A172 (cell line): ENCODE measurements at regions not wholly inside any gene's neighbourhood (a gene's known extent, or its start where the extent isn't known, plus 50 kb on each side); places are given as distances from the start of the nearest gene placed in this dataset.
"Not testable (repeated sequence)": the region's sequence is repeated elsewhere in the genome, so short reads cannot be mapped to it uniquely, and the experiment has no call there.

ENCODE experiments used
- DNase-seq: peaks from one replicate; pipeline ENCODE4 v3.0.0-alpha.2; 2015; ENCODE audit warnings: low spot score

DNA sequence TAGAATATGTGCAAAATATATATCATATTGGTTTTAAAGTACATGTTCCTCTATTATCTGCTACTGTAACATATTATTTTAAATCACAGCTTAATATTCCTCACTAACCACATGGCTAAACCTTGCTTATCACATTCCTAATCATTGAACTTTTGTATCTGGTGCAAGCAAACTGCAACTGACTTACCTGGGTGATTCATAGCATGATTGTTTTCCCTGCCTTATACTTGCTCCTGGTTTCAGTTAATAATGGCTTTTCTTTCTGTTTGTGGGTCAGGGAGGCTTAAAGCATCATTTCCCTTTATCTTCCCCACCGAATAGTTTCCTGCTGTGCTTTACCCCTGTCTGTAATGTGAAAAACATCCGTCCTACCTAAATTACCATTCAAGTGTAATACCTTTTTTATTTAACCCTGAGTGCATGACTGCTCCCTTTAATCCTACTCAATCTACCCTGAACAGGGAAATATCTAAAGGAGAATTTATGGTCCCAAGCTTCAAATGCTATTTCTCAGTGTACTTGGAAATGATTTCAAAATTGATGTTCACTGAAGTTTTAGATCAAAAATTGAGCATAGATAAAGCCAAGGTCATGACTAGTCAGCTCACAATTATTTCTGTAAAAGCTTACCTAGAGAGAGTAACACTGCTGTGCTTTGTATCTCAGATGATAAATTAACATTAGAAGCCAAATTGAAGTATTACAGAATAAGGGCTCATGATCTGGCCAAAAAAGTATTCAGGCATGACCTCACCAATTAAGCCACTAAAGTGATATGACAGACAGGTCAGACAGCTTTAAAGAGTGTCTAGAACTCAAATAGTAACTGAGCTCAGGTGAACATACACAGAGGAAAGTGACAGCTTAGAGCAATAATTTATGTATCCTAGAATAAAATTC lies 507.1 kb downstream of the BRINP3 start:
- no peak for DNase-seq

DNA sequence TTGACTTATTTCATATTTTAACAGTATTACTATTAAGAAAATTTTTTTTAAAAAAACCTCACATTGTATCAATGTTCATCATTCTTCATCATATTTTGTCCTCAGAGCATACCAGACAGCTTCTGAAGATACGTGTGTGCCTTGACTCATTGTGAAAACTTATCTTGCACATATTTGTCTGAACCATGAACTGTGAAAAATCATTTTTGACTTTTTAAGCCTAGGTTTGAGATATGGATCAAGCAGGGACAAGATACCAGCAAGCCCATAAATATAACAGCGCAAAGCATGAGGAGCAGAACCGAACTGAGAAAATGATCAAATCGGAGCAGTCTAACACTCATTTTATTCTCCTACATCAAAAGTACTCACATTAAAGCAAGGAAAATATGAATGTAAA lies 506.0 kb downstream of the BRINP3 start:
- DNase-seq = no peak

DNA sequence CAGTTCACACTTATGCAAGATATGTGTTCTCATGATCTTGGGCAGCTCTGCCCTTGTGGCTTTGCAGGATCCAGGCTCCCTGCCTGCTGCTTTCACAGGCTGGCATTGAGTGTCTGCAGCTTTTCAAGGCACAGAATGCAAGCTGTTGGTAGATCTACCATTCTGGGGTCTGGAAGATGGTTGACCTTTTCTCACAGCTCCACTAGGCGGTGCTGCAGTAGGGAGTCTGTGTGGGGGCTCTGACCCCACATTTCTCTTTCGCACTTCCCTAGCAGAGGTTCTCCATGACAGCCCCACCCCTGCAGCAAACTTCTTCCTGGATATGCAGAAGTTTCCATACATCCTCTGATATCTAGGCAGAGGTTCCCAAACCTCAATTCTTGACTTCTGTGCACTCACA lies 500.5 kb downstream of the BRINP3 start:
- no peak for DNase-seq

DNA sequence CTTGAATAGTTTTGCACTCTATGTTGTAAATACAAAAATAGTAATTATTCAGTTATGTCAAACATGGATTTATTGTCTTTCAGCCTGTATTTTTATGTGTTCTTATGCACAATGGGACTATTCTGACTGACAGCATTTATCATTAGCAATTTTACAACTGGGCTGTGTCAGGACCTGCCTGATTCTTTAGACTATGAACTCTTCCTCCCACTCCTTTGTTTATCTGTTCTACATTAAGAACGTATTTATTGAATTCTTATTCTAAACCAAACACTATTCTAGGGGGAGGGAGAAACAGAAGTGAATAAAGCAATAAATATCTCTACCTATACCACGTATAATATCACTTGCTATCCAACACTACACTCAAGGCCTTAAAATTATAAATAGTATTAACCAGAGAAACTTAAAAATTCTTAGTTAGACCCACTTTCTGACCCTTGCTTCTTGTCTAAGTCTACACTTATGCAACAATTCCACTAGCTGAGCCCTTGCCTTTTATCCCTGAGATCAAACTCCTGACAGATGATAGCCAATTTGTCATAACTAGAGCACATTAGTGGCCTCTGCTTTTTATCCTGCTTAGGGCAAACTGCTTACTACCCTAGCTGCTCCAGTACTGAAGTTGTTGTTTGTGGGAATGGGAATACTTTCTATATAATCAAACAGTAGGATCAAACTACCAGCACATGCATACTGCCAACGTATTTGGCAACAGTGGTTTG lies 494.3 kb downstream of the BRINP3 start:
- no peak for DNase-seq

DNA sequence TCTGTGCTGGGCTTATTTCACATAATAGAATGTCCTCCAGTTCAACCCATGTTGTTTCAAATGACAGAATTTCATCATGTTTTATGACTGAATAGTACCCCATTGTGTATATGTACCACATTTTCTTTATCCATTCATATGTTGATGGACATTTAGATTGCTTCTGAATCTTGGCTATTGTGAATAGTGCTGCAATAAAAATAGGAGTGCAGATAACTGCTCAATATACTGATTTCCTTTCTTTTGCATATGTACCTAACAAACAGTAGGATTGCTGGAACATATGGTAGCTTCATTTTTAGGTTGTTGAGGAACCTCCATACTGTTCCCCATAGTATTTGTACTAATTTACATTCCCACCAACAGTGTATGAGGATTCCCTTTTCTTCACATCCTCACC lies 491.1 kb downstream of the BRINP3 start:
- no peak for DNase-seq

DNA sequence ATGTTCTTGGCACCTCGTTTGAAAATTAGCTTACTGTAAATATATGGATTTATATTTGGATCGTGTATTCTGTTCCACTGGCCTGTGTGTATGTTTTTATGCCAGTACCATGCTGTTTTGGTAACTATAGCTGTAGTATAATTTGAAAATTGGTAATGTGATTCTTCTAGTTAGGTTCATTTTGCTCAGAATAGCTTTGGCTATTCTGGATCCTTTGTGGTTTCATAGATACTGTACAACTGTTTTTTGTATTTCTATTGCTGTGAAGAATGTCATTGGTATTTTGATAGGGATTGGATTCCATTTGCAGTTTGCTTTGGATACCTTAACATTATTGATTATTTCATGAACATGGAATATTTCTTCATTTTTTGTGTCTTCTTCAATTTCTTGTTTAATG lies 490.2 kb downstream of the BRINP3 start:
- no peak for DNase-seq

DNA sequence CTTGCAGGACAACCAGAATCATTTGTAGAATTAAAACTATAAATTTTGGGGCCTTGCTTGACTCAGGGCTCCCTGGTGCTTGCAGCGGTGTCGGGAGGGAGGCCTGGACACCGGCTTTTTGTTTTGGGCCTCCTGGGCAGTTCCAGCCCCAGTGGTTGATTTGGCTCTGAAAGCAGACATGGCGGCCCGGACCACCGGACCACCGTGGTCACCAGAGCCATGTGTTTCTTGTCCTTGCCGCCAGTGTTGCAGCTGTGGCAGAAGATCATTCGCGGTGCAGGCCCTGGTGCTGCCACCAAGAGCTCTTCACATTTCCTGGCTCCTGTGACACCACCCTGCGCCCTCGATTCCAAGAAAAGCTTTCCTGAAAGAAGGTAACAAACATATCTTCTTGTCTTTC lies 484.8 kb downstream of the BRINP3 start:
- DNase-seq = no peak

DNA sequence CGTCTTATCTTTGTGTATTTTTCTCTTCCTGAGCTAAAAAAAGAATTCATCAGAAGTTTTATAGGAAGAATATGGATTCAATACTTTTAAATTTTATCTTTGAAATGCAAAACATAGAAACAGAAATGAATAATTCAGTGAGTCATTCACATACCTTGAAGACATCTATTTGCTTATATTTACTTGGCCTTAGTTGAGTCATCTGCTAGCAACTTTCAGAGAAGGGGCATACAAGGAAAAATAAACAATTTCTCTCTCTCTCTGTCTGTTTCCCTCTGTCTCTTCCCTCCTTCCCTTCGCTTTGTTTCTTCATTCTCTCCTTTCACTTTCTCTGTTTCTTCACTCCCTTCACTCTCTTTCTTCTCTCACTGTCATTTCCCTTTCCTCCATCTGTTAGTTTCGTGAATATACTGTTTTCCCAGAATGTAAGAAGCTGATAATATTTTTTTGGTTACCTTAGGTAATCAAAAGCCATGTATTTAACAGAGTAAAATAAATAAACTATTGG lies 477.2 kb downstream of the BRINP3 start:
- peak; percentile 58 for DNase-seq

DNA sequence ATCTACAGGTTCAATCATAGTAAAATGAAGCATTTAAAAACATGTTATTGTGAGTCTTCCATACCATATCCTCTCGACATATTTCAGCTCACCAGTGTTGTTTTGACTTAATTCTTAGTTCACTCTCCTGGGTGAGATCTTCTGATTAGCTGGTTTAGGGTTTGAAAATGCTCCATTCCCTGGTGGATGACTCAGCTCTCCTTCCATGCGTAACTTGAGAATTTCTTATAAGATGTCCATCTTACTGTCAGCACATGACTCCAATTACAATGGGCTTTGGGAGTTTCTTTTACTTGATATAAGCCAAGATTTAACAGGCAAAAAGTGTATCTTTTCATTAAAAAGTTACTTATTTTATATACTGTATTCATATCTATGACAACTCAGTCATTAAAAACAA lies 476.5 kb downstream of the BRINP3 start:
- DNase-seq = peak; percentile 58

DNA sequence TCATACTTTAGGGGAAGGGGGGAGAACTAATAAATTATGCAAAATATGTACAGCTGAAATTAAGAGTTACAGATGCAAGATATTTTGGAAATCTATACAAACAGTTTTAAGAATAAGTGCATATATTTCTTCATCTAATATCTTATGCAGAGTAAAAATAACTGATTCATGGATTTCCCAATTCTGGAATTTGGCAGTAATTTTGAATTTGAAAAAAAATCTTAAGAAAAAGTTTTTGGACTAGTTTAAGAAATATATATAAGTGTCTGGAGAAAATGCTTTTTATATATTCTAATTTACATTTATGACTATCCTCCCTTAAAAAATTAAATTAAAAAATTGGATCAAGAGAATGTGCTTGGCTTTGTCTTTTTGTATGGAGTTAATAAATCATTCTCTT lies 474.3 kb downstream of the BRINP3 start:
- no peak for DNase-seq

DNA sequence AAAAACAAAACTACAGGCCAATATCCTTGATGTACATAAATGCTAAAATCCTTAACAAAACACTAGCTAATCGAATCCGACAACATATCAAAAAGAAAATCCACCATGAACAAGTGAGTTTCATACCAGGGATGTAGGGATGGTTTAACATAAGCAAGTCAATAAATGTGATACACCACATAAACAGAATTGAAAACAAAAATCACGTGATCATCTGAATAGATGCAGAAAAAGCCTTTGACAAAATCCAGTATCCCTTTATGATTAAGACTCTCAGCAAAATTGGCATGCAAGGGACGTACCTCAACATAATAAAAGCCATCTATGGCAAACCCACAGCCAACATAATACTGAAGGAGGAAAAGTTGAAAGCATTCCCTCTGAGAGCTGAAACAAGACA lies 466.1 kb downstream of the BRINP3 start:
- DNase-seq = no peak

DNA sequence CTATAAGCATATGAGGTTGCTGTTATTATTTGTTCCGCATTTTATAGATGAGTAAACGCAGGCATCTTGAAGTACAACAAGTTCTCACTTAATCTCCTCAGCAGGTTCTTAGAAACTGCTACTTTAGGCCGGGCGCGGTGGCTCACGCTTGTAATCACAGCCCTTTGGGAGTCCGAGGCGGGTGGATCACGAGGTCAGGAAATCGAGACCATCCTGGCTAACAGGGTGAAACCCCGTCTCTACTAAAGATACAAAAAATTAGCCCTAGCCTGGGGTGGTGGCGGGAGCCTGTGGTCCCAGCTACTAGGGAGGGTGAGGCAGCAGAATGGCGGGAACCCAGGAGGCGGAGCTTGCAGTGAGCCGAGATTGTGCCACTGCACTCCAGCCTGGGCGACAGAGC lies 458.5 kb downstream of the BRINP3 start:
- DNase-seq = not testable (repeated sequence)

DNA sequence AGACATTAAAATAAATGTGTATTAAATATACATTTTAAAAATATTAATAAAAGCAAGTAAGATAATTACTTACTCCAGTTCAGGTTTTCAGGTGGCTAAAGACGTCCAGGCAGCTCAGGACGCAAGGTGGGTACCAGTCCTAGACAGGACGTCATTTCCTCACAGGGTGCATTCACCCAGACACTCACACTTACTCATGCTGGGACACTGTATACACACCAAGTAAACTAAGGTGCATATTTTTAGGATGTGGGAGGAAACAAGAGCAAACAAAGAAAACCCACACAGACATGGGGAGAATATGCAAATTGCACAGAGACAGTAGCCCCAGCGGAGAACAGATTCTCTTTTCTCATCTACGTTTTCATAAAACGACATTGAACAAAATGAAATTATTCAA lies 457.9 kb downstream of the BRINP3 start:
- DNase-seq = peak; percentile 38

DNA sequence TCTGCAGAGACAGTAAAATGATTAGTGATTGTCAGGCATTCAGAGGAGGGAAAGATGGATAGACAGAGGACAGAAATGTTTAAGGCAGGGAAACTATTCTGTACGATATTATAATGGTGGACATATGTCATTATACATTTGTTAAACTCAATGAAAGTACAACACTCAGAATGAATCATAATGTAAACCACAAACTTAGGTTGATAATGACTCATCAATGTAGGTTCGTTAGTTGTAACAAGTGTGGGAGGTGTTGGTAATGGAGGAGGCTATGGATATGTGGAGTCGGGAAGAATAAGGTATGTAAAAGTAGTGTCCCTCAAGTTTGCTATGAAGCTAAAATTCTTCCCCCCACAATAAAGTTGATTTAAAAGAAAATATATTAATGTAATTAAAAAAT lies 455.0 kb downstream of the BRINP3 start:
- peak; percentile 78 for DNase-seq

DNA sequence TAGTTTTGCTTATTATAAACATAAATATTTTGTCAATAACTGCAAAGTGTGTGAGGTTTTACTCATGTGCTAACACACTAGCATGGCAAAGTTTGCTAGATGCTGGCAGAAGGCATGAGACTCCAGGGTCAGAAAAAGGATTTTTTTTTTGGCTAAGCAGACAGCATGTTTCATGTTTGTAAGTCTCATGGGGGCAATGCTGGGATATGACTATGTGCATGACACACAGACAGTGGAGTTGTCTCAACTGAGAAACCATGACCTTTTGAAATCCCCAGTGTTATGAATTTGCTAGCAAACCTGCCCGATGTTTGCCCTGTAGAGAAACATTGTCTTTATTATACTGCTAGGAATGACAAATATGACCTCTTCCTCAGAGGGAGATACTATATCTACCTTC lies 448.2 kb downstream of the BRINP3 start:
- DNase-seq = no peak

DNA sequence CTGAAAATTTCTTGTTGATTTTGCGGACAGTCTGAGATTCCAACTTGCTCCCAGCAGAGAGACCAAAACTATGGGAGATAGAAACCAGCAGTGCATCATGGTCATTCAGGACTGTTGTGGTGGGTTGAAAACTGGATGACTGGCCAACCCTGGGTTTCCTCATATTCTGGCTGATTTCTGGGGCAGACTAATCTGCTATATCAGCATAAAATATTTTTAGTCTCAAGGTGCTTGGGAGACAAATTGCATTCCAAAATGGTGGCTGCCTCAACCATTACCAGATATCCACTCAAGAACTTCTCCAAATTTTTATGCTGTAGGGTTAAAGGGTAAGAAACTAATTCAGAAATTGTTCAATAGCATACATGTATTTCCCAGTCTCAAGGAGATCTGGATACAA lies 434.0 kb downstream of the BRINP3 start:
- DNase-seq = no peak

DNA sequence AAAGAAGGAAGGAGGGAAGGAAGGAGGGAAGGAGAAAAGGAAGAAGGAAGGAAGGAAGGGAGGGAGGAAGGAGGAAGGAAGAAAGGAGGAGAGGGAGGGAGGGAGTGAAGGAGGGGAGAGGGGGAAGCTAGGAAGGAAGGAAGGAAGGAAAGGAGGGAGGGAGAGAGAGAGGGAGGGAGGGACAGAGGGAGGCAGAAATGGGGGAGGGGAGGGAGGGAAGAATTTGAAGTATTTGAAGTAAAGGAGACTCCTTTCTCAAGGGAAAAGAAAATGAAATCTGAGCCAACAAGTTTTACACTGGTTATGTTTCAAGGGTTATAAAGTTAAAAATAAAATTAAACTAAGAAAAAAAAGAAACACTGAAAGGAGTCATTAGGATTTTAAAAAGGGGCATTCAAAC lies 431.4 kb downstream of the BRINP3 start:
- DNase-seq = no peak
